GM18907 (cell line): ENCODE measurements at regions not wholly inside any gene's neighbourhood (a gene's known extent, or its start where the extent isn't known, plus 50 kb on each side); places are given as distances from the start of the nearest gene placed in this dataset.

ENCODE experiments used
- ATAC-seq: cut with Tn5 transposase; IDR thresholded peaks from one replicate; pipeline ENCODE4 v1.9.1; 2021; ENCODE audit warnings: mild to moderate bottlenecking, moderate library complexity; ENCODE audit not compliant: unreplicated experiment

DNA sequence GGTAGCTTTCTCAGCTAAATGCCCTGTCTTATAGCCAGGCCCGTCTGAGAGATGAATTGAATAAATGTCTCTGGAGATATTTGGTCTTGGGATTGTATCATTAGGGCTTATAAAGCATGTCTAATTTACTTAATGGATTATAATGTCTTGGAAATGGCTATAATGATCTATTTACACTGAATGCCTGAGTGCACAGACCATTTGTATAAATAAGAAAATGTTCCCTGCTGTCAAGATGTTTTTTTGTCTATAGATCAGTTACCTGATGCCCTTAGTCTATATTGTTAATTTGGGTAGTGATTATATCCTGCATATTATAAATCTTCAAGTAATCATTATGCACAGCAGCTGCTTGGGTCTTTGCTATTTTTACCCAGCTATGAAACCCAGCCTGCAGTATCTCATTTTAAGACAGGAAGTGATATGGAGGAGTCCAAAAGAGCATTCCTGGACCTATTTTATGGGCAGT, 112.9 kb upstream of the ACTBL2 start:
- ATAC-seq = no peak

DNA sequence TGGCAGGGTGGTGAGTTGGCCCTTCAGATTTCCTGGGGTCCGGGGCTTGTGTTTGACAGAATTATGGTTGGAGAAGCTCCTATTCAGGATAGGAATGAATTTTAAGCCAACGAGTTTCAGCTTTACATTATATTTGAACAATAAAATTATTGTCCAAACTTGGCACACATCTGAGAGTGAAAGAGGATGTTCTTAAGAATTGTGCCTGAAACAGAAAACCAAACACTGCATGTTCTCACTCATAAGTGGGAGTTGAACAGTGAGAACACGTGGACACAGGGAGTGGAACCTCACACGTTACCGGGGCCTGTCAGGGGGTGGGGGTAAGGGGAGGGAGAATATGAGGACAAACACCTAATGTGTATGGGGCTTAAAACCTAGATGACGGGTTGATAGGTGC, 111.8 kb upstream of the ACTBL2 start:
- ATAC-seq = no peak

DNA sequence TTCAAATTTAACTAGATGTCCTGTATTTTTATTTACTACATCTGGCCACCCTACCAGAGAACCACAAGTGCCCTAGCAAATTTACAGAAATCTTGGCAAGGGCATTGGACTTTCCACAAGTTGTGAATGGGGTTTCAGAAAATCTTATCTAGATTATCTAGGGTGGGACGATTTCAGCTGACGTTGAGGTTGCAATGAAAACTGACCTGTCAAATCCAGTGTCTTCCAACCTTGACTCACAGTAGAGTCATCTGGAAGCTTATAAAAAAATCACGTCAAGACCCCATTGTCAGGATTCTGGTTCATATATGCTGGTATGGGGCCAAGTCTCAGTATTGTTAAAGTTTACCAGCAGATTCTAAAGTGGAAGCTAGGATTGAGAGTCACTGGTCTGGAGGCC, 109.6 kb upstream of the ACTBL2 start:
- ATAC-seq = no peak

DNA sequence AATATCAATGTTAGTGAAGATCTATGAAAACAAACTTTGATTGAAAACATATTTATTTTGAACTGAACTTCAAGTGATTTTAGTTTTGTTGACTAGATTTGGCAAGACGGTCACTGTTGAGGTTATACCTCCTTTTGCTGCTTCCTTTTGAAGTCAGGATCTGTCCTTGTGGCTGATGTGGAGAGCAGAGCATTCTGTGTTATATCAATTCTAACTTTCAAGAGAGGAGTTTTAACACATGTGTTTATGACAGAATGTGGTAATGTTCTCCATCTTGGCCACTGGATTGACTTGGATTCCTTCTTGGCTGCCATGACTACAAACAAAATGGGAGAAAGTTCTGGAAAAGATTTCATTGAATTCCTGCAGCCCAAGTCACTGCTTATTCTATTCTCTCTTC, 104.0 kb upstream of the ACTBL2 start:
- no peak for ATAC-seq

DNA sequence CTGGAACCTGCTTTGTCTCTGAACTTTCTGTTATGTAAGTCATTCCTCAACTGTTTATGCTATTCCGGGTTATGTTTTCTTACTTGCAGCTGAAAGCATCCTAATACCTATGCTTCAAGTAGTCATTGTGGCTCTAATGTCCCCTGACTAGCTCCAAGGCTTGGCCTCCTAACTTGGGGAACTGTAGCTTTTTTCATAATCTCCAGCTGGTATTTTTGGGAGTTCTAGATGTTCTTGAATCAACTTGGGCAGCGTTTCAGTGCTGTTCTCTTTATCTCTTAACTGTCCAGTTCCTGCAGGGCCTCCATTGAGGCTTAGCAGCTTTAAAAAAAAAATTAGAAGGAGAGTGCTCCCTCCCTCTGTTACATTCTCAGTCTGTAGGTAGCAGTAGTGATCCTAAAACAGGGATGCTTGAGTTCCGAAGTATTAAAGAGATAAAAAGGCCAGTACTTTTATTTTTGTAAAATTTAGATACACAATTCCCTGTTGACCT, 100.0 kb upstream of the ACTBL2 start:
- ATAC-seq = no peak

DNA sequence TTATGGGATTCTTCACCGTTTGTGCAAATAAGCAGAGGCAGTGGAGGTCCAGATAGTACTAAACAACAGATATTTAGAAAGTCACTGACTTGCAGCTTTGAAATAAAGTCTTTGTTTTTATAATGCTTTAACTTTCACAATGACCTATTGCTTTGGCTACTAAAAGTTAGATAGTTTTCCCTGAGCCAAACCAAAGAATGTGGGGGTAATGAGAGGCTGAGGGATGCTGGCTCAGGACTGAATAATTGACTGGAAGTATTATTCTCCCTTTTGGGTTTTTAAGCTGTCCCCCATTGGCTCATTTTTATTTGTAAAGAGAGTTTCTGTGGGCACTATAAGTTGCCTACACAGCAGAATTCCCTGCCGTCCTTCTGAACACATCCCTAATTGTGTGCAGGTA, 99.2 kb upstream of the ACTBL2 start:
- no peak for ATAC-seq

DNA sequence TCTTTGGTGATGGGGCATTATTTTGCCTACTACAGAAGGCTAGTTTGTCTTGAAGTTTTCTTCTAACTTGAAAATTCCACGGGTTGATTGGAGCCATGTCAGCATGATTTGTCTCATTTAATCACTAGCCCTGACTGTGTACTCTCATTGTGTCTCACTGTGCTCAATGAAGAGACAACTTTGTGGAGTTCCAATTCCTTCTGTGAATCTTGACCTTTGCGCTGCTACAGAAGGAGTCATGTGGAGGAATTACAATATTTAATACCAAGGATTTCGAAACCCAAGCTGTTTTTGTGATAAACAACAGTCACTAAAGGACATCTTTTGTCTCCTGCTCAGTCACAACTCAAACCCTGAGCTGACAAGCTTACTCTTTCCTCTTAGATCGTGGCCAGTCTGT, 98.6 kb upstream of the ACTBL2 start:
- ATAC-seq = no peak

DNA sequence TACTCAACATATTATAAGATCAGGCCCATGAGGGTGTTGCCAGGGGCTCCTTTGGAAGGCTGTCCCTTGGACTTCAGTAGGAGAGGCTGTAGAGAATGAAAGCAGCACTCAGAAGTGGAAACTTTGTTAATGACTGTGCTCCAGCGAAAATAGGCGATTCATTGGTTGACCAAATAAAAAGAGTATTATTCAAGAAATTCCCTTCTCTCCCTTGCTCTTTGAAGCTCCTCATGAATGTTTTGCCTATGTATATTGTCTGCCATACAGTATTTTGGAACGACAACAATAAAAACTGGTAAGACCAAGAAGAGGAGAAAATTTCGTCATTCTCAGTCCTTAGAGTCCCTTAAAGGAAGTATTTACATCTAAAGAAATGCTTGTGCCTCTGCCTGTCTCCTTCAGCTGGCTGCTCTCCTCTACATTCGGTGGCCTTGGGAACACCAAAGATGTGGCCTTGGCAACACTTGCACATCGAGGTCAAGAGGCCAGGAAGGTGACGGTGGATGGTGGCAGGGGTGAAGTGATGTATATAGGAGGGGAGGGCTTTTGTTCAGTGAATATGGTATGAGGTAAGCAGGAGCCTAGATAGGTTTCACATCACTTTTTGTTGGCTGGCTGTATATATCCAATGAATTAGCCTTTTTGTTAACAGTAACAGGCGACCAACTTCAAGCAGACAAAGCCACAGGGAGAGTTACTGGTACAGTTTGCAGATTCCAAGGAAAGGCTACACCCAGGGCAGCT, 95.0 kb upstream of the ACTBL2 start:
- ATAC-seq = peak; percentile 61

DNA sequence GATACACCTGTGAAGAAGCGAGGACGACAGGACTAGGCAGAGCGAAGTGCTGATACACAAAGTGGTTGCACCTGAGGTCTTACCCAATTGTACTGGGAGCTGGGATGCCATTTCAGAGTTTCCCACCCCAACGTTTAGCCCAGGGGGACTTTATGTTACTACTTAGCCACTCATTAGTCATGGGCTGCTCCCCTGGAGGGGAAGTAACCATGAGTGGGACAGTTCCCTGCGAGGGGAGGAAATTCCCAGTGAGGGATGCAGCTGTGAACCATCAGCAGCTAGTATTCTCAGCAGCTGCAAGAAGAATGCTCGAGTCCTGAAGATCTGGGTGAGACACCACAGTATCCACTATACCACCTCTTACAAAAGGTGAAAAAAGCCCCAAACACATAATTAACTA, 93.7 kb upstream of the ACTBL2 start:
- no peak for ATAC-seq

DNA sequence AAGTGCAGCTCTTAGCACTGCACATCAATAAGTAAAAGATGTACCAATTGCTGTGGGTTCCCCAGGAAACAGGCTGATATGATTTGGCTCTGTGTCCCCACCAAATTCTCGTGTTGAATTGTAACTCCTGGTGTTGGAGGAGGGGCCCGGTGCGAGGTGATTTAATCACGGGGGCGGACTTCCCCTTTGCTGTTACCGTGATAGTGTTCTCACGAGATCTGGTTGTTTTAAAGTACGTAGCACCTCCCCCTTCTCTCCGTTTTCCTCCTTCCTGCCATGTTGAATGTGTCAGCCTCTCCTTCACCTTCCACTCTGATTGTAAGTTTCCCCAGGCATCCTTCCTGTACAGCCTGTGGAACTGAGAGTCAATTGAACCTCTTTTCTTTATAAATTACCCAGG, 93.2 kb upstream of the ACTBL2 start:
- no peak for ATAC-seq

DNA sequence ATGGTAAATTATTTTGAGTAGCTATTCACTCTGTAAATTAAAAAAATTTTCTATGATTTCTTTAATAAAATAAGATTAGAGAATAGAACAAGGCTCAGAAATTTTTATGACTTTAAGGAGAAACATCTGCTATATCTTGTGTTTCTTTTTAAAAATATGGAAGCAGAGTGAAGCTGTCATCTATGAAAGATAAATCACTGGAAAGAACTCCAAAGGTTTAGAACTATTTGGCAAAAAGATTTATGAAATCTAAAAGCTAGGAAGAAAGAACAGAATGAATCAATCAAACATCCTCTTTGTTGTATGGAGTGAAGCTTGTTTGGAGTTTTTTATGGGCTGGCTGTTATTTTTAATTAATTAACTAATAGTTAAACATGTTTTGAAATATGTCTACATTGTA, 89.8 kb upstream of the ACTBL2 start:
- ATAC-seq = no peak

DNA sequence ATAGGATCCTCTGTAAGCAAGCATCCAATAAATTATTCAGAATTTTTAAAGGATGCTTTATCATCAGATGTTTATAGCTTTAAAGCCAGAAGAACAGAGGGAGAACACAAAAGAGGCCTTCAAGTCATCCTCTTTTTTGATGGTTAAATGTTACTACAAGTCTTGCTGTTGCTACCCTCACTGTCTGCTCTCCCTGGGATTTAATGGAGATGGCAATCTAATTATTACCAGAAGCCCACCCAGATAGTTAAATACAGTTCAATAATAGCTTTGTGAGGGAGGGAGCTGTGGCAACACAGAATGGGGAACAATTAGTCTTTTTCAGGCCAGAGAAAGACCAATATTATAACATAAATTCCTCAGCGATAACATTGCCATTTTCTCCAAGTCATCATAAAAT, 87.0 kb upstream of the ACTBL2 start:
- ATAC-seq = no peak

DNA sequence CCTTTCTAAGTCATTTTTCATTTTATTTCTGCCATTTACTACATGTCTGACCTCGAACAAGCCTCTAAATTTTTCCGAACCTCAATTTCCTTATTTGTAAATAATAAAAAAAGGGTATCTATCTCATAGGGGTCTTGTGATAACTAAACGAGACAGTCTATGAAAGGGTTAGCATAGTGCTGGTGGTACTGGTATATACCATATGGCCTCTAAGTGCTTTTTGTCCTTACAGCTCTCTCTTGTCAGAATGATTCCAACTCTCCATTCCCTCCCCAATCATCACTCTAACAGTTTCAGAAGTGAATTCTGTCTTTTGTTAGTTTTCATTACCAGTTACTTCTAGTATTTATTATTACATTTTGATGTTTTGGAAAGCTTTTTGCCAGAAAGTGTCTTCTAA, 85.5 kb upstream of the ACTBL2 start:
- no peak for ATAC-seq

DNA sequence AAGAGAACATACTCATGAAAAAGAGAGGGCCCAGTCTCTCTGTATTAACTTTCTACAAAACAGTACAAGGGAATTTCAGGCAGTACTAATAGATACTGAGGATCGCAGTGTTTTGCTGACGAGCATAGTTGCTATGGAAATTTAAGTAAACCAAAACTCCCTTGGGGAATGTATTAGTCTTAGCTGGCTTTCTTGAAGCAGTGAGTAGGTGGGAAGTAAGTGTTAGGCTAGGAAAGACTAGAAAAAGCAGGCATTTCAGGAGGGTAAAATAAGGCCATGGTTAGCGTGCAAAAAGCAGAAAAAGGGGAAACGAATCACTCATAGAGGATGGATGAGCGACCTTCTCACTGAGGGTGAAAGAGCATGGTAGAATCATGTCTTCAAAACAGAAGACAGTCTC, 84.3 kb upstream of the ACTBL2 start:
- ATAC-seq = no peak

DNA sequence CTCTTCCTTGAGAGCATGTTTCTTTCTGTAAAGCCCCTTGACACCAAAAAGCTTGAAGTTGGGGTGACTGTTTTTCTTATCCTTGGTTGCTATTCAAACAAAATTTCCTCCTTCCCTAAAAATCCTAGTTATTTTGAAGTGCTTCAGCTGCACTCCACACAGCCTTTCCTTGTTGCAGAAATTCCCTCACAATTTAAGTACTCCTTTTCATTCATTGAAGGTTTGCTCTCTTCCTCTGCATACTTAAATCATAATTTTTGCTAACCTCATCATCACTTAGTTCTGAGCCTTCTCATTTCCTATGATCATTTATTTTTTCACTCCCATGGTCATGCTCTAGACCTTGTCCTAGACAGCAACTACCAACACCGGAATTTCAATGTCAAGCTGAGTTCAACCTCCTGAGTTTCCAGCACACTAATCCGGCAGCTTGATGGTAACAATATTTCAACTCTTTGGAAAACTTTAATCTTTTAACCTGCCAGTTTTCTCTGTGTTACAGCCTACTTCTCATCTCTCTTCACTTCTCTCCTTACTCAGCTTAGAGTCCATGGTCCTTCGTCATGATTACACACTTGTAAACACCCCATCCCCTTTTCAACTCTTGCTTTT, 78.7 kb upstream of the ACTBL2 start:
- ATAC-seq = no peak

DNA sequence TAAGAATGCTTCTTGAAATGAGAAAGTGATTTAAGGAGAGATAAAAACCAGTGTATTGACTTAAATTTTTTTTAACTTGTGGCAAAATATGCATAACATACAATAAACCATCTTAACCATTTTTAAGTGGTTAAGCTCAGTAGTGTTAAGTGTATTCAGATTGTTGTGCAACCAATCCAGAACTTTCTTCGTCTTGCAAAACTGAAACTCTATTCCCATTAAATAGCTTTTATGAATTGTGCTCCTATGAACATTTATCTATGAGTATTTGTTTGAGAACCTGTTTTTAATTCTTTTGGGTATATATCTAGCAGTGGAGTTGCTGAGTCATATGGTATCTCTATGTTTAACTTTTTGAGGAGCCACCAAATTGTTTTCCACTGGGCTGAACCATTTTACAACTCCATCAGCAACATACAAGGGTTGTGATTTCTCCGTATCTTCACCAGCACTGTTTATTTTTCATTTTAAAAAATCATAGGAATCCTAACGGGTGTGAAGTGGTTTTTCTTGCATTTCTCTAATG, 76.6 kb upstream of the ACTBL2 start:
- ATAC-seq = no peak

DNA sequence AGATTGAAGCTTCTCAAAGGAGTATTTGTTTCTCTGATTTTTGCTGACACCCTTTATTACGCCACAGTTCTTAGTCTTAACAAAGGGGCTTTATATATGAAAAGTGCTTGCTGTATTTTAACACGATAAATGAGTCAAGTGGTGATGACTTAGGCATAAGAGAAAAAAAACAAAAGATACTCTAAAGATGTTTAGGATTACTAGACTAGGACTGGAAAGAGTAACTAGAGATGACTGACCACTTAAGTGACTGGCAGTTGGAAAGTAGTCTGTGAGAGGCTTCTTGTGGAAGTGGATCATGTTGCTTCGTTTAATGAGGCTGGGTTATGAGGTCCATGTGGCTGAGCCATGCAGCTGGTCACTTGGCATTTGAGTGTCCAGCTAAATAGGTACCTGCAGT, 69.4 kb upstream of the ACTBL2 start:
- ATAC-seq = no peak

DNA sequence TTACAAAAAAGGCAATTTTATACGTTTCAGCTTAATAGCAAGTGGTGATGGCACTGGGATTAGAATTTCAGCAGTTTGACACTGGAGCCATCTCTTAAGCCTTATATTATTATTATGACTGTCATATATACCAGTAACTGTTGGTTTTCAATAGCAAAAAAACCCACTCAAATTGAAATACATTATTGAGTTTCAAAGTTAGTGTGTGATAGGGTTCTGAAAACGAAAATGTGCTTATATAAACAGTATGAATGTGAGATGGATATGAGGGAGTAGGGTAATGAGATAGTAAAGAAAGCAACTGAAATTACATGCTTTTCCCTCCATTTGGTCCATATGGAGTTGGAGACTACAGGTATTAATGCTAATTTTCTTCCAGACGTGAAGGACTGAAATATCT, 68.6 kb upstream of the ACTBL2 start:
- ATAC-seq = no peak

DNA sequence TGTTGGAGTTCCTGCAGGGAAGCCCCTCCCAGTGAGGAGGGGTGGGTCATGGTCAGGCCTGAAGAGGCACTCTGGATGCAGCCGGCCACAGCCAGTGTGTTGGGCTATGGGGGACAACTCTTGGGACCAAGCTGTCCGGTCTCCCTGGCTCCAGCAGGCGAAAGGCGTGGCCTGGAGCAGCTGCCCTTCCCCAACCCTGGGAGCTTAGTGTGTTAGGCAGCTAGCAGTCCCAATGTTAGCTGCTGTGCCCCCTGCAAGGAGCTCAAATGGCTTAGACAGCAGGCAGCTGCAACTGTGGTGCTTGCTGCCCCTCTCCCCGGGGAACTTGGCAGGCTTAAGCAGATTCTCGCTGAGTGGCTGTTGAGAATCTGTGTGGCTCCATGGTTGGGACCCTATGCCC, 67.5 kb upstream of the ACTBL2 start:
- no peak for ATAC-seq

DNA sequence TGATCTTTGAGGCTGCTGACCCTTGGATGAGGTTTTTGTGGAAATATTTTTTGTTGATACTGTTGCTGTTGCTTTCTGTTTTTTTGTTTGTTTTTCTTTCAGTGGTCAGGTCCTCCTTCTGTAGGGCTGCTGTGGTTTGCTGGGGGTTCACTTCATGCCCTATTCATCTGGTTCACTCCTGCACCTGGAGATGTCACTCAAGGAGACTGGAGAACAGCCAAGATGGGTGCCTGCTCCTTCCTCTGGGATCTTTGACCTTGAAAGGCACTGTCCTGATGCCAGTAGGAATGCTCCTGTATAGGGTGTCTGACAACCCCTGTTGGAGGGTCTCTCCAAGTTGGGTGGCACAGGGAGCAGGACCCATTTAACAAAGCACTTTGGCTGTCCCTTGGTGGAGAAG, 67.0 kb upstream of the ACTBL2 start:
- no peak for ATAC-seq

DNA sequence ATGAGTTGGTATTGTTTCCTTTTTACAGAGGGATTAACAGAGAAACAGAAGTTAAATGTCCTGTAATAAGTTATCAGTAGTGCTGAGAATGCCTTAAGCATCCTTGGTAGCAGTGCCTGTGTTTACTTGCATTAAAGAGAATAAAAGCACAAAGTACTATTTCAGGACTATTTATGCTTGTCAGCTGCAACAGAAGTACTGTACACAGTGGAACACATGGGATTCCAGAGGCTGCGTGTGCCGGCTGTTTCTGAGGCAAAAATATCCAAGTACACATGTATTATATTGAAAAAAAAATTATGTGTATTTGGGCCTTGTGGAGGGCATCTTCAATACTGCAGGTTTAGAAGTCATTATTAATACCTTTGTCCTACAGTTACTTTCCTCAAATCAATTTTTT, 58.2 kb upstream of the ACTBL2 start:
- no peak for ATAC-seq

DNA sequence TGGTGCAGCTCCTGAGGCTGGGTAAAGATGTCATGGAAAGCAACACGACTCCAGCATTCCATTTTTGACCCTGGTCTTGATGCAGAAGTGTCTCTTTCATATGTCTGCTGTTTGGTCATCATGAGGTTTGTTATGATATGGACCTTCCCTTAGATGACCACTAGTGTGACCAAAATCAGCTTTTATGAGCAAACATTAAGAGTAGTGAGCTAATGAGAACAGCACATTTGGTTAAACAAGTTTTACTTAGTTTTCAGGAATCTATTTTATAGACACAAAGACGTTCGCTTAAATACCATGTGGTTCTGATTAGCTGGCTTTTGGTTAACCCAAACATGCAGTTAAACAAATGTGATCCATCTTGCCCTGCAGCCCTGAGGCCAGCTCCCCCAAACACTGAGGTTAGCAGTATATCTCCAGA, 56.7 kb upstream of the ACTBL2 start:
- no peak for ATAC-seq
